CD4-positive, alpha-beta T cell treated with Interleukin-10 for 1 hour (primary cell): ENCODE measurements at regions not wholly inside any gene's neighbourhood (a gene's known extent, or its start where the extent isn't known, plus 50 kb on each side); places are given as distances from the start of the nearest gene placed in this dataset.
"Not testable (repeated sequence)": the region's sequence is repeated elsewhere in the genome, so short reads cannot be mapped to it uniquely, and the experiment has no call there.

Source experiments
- DNase-seq: peaks from one replicate; pipeline ENCODE4 v3.0.0-alpha.2; 2020

DNA sequence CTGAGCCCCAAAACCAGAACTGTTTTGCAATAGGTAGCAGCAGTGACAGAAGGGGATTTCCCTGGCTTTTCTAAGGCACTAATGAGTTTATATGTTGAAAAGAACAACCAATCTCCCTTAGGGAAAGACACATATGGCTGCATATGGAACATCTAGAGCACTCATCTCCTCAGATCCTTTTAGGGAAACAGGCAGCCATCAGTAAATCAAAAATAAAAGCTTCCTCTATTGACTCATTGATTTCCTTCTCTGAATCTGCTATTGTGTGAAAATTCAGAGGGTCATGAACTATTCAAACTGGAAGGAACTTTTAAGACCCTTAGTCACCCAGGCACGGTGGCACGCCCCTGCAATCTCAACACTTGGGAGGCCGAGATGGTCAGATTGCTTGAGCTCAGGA is 110.9 kb upstream of the NANOS1 start:
- DNase-seq: no peak

- DNase-seq: no peak
Measured at GRCh38 chr10:118920206-118920605, 109.3 kb upstream of the NANOS1 start.

- DNase-seq: no peak
Measured at GRCh38 chr10:118922226-118922625, 107.3 kb upstream of the NANOS1 start.

GRCh38 chr10:118922972-118923371 is 106.5 kb upstream of the NANOS1 start:
- DNase-seq: no peak

DNA sequence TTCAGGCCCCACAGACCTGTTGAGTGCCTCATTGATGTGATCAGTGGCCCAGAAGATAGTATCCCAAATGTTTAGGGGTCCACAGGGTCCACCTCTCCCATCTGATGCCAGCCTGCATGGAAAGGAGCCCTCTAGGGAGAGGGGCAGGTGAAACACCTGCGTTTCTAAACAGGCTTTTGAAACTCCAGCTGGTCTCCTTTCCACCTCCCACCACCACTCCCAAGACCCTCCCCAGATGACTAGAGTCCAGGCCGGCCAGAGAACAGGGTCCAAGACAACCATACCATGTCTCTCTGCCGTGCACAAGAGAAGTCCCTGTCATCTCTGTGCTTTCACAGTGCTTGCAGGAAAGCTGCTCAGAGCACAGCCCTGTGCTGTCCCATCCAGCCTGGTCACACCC is 105.0 kb upstream of the NANOS1 start:
- DNase-seq: no peak

DNA sequence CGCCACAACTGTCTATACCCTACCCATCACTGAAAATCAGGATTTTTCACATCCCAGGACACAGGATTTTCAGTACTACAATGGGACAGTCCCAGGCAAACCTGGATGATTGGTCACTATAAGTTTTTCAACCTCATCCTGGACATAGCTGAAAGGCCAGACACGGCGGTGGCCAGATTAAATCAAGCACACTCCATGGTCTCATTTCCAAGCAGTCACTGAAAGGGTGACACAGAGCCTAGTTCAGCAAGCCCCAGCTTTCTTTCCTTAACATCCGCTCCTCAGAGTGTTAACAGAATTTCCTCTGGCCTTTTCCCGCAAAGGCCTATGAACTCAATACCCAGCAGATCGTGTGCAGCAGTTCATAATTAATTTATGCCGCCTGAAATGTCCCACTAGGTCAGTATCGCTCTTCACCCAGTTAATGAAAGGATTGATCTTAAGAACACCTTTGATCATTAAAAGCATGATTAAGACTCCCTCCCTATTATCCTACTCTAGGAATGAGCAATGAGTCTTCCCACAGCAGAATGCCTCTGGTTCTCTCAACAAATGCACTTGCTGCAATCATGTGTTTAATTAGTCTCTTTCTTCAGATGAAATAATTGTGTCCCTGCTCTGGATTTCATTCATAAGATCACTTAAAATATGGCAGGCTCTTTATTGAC is 104.0 kb upstream of the NANOS1 start:
- DNase-seq: no peak

DNA sequence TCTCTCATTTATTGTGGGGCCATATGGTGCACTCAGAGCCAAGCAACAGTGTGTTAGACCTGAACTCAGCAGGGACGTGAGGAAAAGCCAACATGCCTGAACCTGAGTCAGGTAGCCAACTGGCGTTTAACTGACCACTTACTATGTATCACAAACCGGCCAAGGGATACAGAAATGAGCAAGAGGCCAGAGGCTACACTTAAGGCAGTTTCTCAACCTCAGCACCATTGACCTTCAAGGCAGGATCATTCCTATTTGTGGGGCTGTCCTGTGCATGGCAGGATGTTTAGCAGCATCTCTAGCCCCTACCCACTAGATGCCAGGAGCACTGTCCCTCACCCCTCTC is 103.5 kb upstream of the NANOS1 start:
- no peak for DNase-seq

DNA sequence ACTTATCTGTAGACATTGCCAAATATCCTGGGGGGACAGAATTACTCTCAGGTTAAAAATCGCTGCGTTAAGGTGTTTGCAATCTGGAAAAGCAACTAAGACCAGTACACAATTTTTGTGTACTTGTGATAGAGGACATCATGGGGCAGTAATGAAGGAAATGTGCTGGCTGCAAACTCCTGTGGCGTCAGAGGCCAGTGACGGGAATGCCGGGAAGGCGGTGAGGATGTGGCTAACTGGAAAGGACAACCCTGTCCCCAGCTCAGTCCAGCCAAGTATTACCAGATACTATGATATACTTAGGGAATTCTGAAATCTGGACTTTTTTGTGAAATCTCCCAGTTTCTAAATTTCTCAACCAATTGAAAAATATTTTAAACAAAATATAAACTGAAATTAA is 103.1 kb upstream of the NANOS1 start:
- DNase-seq: no peak

DNA sequence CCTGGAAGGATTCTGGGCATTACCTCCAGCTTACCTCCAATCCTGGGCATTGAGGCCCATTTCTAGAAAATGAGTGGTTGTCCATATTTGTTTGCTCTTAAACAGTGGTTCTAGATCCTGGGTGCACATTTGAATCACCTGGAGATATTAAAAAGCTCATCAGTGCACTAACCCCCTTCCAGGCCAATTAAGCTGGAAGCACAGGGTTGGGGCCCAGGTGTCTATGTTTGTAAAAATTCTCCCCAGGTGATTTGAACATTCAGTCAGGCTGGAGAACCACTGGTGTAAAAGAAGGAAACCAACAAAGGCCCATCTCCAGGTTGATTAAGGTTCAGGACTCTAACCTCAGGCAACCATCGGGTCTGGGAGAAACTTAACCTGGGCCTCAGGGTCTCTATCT is 102.6 kb upstream of the NANOS1 start:
- no peak for DNase-seq

DNA sequence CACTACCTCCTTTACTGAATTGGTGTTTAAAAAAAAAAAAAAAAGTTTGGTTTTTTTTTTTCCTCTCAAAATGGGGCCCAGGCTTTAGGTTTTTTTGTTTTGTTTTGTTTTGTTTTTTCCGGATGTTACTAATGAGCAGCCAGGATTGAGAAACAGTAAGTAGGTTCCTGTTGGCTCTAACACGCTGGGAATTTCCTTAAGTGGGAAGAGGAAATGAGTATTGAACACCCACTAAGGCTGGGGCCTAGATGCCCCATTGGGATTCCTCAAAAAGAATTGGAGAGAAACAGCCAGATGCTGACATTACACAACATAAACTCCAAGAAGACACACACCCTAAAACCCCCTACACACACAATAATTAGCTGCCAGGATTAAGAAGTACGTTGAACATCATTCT is 102.2 kb upstream of the NANOS1 start:
- no peak for DNase-seq

GRCh38 chr10:118930614-118931013 is 98.9 kb upstream of the NANOS1 start:
- no peak for DNase-seq

- DNase-seq: no peak
Measured at GRCh38 chr10:118931436-118931835, 98.1 kb upstream of the NANOS1 start.

GRCh38 chr10:118932154-118932553 is 97.4 kb upstream of the NANOS1 start:
- not testable (repeated sequence) for DNase-seq

DNA sequence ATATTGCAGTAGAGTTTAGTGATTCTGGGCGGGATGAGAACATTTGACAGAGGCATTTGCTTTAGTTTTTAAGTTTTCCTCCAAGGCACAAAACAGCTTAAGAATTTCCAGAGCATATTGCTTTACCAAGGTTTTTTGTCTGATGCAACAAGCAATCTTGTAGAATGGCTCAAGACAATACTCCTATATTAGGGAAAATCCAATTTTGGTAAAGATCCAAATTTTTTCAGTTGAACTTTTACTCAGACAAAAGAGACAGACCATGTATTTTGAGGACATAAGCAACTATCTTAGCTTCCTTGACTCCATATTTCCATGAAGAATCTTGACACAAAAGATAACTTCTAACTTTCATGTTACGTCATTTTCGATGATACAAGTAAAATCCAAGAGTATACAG is 92.3 kb upstream of the NANOS1 start:
- DNase-seq: no peak

DNA sequence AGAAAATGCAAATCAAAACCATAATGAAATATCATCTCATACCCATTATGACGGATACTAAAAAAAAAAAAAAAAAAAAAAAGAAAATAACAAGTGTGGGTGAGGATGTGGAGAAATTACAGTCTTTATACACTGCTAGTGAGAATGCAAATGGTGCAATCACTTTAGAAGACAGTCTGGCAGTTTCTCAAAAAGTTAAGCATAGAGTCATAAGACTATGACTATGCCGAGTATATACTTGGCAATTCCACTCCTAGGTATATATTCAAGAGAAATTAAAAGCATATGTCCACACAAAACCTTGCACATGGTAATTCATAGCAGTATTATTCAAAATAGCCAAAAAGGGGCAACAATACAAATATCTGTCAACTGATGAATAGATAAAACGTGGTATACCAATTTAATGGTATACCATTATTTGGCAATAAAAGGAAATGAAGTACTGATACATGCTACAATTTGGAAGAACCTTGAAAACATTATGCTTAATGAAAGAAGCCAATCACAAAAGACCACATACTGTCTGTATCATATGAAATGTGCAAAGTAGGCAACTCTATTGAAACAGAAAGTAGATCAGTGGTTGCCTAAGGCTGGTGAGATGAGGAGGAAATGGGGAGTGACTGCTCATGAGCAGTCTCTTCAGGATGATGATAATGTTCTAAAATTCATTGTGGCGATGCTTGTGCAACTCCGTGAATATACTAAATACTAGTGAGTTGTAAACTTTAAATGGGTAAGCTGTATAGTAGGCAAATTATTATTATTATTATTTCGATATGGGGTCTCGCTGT is 90.1 kb upstream of the NANOS1 start:
- no peak for DNase-seq

GRCh38 chr10:118940386-118940785 is 89.1 kb upstream of the NANOS1 start:
- no peak for DNase-seq

DNA sequence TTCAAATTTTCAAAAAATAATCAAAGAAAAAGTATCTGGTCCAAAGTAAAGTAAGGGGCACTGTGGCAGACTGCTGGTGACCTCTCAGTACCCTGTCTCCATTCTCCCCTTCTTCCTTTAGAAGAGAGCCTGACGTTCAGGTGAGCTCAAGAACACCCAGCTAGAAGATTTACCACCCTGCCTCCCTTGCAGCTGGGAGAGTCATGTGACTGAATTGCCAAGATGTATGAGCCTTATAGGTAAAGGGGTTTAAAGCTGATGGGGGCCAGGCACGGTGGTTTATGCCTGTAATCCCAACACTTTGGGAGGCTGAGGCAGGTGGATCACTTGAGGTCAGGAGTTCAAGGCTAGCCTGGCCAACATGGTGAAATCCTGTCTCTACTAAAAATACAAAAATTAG is 86.3 kb upstream of the NANOS1 start:
- no peak for DNase-seq

DNA sequence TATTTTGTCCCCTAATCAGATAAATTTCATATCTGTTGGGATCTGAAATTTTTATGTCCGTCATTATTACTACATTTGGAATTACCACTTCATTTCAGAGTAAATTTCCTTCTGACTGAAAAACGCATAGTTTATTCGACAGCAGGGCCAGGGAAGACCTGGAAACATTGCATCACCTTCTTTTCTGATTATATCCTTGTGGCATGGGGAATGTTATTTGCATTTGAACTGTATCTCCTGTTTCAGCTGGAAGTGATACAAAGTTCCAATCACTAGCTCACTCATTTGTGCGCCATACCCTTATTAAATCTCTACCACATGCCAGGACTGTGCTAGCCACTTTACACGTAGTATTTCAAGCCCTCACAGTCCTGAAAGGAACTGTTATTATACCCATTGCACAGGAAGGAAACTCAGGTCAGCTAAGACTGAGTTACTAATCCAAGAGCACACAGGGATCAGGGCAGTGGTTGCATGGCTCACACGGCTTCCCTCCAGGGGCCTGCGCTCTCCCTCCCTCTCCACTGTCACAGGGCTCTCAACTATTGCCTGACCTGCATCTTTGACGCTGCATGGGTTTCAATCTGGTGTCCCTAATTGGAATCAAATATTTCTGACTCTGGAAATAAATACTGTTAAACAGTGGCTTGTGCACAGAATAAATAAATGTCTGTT is 84.4 kb upstream of the NANOS1 start:
- no peak for DNase-seq

DNA sequence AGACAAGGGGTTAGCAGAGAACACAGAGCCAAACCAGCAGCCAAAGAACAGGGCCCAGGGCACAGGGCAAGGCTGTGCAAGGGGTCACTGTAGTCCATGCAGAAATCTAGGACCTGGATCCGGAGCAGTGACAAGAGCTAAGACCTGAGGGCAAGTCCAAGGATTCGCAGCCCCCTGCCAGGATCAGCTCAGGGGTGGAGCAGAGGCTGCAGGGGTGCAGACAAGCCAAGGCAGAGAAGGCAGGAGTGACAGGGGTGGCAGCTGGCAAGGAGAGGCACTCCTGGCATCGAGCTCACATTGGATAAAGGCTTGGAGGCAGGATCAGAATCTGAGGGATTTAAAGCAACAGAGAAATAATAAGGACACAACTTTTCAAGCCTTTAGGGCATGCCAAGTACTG is 80.7 kb upstream of the NANOS1 start:
- no peak for DNase-seq

DNA sequence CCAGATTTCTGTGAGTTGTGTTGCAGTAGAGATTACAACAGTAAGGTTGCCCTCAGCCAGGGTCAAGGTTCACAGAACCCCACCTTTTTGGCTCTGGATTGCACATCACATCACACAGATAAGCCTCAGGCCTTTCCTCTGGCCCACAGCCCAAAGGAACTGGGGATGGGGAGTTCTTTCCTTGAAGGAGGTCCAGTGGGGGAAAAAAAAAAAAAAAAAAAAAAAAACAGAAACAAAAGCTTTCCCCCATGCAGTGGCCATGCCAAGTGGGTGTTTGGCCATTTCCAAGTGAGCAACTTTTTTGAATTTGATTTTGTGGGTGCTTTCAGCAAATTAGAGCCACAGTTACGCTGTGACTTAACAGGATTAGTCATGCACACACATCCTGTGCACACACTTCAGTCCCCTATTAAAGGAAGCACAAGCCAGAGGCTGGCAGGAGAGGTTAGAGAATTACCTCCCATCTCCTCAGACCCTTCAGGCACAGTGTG is 79.3 kb upstream of the NANOS1 start:
- no peak for DNase-seq

- DNase-seq: no peak
Measured at GRCh38 chr10:118950997-118951637, 78.4 kb upstream of the NANOS1 start.

DNA sequence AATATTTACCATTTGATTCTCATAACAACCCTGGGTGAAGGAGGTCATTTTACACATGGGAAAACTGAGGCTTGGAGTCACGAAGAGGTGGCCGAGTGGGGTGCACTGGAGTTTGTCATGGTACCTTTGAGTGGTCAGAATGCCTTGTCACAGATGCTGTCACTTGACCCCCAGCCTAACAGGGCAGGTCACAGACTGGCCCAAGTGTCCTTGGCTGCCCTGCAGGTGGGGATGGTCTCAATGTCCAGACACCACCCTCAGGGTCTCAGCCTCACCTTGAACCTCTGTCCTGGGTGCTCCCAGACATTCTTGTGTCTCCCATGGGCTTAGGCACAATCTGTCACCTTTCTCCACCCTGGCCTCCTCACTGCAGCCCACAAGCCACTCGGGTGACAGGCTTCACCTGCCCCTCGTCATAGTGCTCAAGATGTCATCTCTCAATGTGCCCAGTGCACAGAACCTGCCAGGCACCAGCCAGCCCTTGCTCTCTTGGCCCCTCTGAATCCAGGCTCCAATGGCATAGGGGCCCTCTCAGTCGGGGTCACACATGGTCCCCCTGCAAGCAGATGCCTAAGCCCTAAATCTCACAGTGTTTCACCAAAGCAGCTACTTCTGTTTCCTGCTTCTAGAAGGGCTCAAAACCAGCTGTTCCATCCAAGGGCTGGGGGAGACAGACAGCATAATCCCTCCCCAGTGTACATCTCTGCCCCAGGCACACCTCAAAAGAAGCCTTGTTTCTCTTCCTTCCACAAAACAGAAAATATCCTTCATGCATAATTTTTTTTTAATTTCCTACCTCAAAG is 76.8 kb upstream of the NANOS1 start:
- no peak for DNase-seq
